ENCODE measurements at regions not wholly inside any gene's neighbourhood (a gene's known extent, or its start where the extent isn't known, plus 50 kb on each side); places are given as distances from the start of the nearest gene placed in this dataset.
"Not testable (repeated sequence)": the region's sequence is repeated elsewhere in the genome, so short reads cannot be mapped to it uniquely, and the experiment has no call there.

DNA sequence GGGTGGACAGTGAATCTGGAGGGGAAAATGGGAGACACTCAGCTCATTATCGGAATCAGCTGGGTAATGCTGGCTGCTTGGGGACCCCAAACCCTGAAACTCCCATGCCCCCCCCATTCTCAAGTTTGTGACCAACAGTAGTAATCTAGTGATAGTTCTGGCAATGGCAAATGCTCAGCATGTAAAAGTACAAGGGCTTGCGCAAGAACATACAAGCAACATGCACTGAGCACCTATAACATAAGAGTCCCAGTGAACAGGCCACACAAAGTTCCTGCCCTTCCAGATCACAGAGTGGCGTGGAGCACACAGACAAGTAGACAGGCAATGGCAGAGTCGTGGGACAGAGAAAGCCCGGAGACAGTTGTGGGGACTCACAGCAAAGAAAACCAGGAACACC is 407.9 kb downstream of the MED13L start:
- no peaks in the 10 kb centered on the region for H3K4me1 Mint-ChIP-seq (ENCODE audit: unreplicated experiment)
- no peak for DNase-seq (ENCODE audit: low spot score)
- no peak for TF ChIP-seq CTCF (IDR thresholded peaks at IDR 0.05; ENCODE audit: unreplicated experiment)
- no peak overlapping the region for H3K27ac Mint-ChIP-seq (ENCODE audit: unreplicated experiment)
- H3K27me3 Mint-ChIP-seq (ENCODE audit: unreplicated experiment), result peaks cover 4% of the 10 kb centered on the region
- H3K36me3 Mint-ChIP-seq (ENCODE audit: low read depth, unreplicated experiment), result no peaks in the 10 kb centered on the region
- no peak overlapping the region for H3K4me3 Mint-ChIP-seq (ENCODE audit: unreplicated experiment)
- H3K9me3 Mint-ChIP-seq (ENCODE audit: unreplicated experiment), result no peaks in the 10 kb centered on the region

- H3K4me1 Mint-ChIP-seq (ENCODE audit: unreplicated experiment), result no peaks in the 10 kb centered on the region
- no peak for TF ChIP-seq CTCF (IDR thresholded peaks at IDR 0.05; ENCODE audit: unreplicated experiment)
- no peaks in the 10 kb centered on the region for H3K36me3 Mint-ChIP-seq (ENCODE audit: low read depth, unreplicated experiment)
- DNase-seq (ENCODE audit: low spot score), result no peak
- H3K27ac Mint-ChIP-seq (ENCODE audit: unreplicated experiment), result no peak overlapping the region
- H3K27me3 Mint-ChIP-seq (ENCODE audit: unreplicated experiment), result peaks cover 4% of the 10 kb centered on the region
- no peaks in the 10 kb centered on the region for H3K9me3 Mint-ChIP-seq (ENCODE audit: unreplicated experiment)
- no peak overlapping the region for H3K4me3 Mint-ChIP-seq (ENCODE audit: unreplicated experiment)
Measured at GRCh38 chr12:115868624-115869023, 408.9 kb downstream of the MED13L start.

- Mint-ChIP-seq H3K4me3 (ENCODE audit: unreplicated experiment) (no peak overlapping the region), H3K4me1 (ENCODE audit: unreplicated experiment) (no peaks in the 10 kb centered on the region), H3K36me3 (ENCODE audit: low read depth, unreplicated experiment) (no peaks in the 10 kb centered on the region), H3K9me3 (ENCODE audit: unreplicated experiment) (no peaks in the 10 kb centered on the region), H3K27me3 (ENCODE audit: unreplicated experiment) (peaks cover 4% of the 10 kb centered on the region), H3K27ac (ENCODE audit: unreplicated experiment) (no peak overlapping the region)
- TF ChIP-seq CTCF (IDR thresholded peaks at IDR 0.05; ENCODE audit: unreplicated experiment), result no peak
- DNase-seq (ENCODE audit: low spot score), result no peak
Measured at GRCh38 chr12:115867854-115868253, 409.6 kb downstream of the MED13L start.

DNA sequence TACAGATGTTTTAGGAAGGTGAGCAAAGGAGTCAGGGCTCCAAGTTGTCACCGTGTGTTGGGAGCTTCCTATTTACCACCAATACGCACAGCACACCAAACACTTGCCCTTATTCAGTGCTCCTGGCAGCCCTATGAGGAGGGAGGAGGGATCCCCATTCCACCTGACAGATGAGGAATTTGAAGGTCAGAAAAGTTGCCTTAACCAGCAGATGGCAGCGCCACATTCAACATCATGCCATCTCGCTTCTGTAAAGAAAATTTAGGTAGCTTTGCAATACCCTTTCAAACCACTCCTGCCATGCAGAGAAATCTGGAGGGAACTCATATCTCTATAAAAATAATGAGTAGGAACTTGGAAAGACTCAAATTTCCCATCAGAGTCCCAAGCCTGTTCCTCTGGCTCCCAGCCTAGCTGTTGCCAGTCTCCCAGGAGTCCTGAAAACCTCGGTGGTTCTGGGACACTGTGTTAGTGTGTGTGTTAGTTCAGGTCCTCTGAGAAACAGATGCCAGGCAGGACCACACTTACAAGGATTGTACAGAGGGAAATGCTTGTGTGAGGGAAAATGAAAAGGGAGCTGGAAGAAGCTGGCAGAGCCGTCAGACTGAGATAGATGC is 410.5 kb downstream of the MED13L start:
- Mint-ChIP-seq H3K4me1 (ENCODE audit: unreplicated experiment) (no peaks in the 10 kb centered on the region), H3K4me3 (ENCODE audit: unreplicated experiment) (no peak overlapping the region), H3K27me3 (ENCODE audit: unreplicated experiment) (peaks cover 4% of the 10 kb centered on the region), H3K27ac (ENCODE audit: unreplicated experiment) (no peak overlapping the region), H3K9me3 (ENCODE audit: unreplicated experiment) (no peaks in the 10 kb centered on the region), H3K36me3 (ENCODE audit: low read depth, unreplicated experiment) (no peaks in the 10 kb centered on the region)
- no peak for TF ChIP-seq CTCF (IDR thresholded peaks at IDR 0.05; ENCODE audit: unreplicated experiment)
- no peak for DNase-seq (ENCODE audit: low spot score)

GRCh38 chr12:115866281-115866680 is 411.2 kb downstream of the MED13L start:
- H3K4me1 Mint-ChIP-seq (ENCODE audit: unreplicated experiment); H3K9me3 Mint-ChIP-seq (ENCODE audit: unreplicated experiment); H3K27ac Mint-ChIP-seq (ENCODE audit: unreplicated experiment); H3K36me3 Mint-ChIP-seq (ENCODE audit: low read depth, unreplicated experiment); DNase-seq (ENCODE audit: low spot score); H3K27me3 Mint-ChIP-seq (ENCODE audit: unreplicated experiment); H3K4me3 Mint-ChIP-seq (ENCODE audit: unreplicated experiment): not testable (repeated sequence)
